Natural killer cell (primary cell): ENCODE measurements at regions not wholly inside any gene's neighbourhood (a gene's known extent, or its start where the extent isn't known, plus 50 kb on each side); places are given as distances from the start of the nearest gene placed in this dataset.

Experiments
- ATAC-seq, 3 donors: fragments of 150-1000 bp in 2 of 3; fragments of 200-7000 bp in 1 of 3; cut with Tn5 transposase; 1 replicate in 1 of 3; 2 replicates in 2 of 3; pipeline ENCODE4 v1.10.0; 2021; ENCODE audit warnings: mild to moderate bottlenecking in 2 of 3, moderate library complexity in 2 of 3
- DNase-seq, 2 donors: peaks; one replicate each; pipeline versions ENCODE4 v3.0.0 to v3.0.0-alpha.2; 2013 to 2021; ENCODE audit warnings: mixed read lengths in 1 of 2
- H3K27ac ChIP-seq: one replicate; pipeline ENCODE4 v1.5.1; 2013; ENCODE audit warnings: mild to moderate bottlenecking, low read length
- H3K27me3 ChIP-seq: one replicate; pipeline ENCODE4 v1.6.1; 2013; ENCODE audit warnings: low read length; ENCODE audit not compliant: control insufficient read depth, insufficient read depth
- H3K36me3 ChIP-seq: one replicate; pipeline ENCODE4 v1.6.1; 2013; ENCODE audit warnings: low read length; ENCODE audit not compliant: control insufficient read depth, insufficient read depth
- H3K4me1 ChIP-seq: one replicate; pipeline ENCODE4 v1.6.1; 2013; ENCODE audit warnings: low read length; ENCODE audit not compliant: control insufficient read depth, insufficient read depth
- H3K4me3 ChIP-seq: one replicate; pipeline ENCODE4 v1.5.1; 2013; ENCODE audit warnings: low read length
- H3K9me3 ChIP-seq: one replicate; pipeline ENCODE4 v1.6.1; 2013; ENCODE audit warnings: low read length; ENCODE audit not compliant: control insufficient read depth, insufficient read depth
- H3K27ac Mint-ChIP-seq, 2 donors: one replicate each; pipeline ENCODE4 v1.8.0; 2022; ENCODE audit warnings: mild to moderate bottlenecking in 2 of 2, mixed read lengths in 2 of 2, moderate library complexity in 1 of 2
- H3K27me3 Mint-ChIP-seq, 2 donors: one replicate each; pipeline ENCODE4 v1.8.0; 2022; ENCODE audit warnings: low read depth in 2 of 2, mixed read lengths in 2 of 2
- H3K36me3 Mint-ChIP-seq: one replicate; pipeline ENCODE4 v1.8.0; 2022; ENCODE audit warnings: mixed read lengths
- H3K4me1 Mint-ChIP-seq, 2 donors: one replicate each; pipeline ENCODE4 v1.8.0; 2022; ENCODE audit warnings: mixed read lengths in 2 of 2
- H3K4me3 Mint-ChIP-seq: one replicate; pipeline ENCODE4 v1.8.0; 2022; ENCODE audit warnings: mild to moderate bottlenecking, moderate library complexity, mixed read lengths
- H3K9me3 Mint-ChIP-seq, 2 donors: one replicate each; pipeline ENCODE4 v1.8.0; 2022; ENCODE audit warnings: mixed read lengths in 2 of 2
- WGBS: methylation state at CpG from one replicate; pipeline ENCODE4 v1.1.7; 2013; ENCODE audit warnings: missing lambda C conversion rate; ENCODE audit not compliant: insufficient coverage; 5-methylcytosine and 5-hydroxymethylcytosine counted together
- intact Hi-C: fragments of 100-400 bp; cut with micrococcal nuclease; formaldehyde crosslinking; loops from one replicate; pipeline ENCODE4 v1.14.2; 2022
- TF ChIP-seq, protein P1 (sequence below): fragments of 200-600 bp; IDR thresholded peaks from one replicate; pipeline ENCODE4 v1.8.0; 2022; ENCODE audit warnings: antibody characterized with exemption

DNA sequence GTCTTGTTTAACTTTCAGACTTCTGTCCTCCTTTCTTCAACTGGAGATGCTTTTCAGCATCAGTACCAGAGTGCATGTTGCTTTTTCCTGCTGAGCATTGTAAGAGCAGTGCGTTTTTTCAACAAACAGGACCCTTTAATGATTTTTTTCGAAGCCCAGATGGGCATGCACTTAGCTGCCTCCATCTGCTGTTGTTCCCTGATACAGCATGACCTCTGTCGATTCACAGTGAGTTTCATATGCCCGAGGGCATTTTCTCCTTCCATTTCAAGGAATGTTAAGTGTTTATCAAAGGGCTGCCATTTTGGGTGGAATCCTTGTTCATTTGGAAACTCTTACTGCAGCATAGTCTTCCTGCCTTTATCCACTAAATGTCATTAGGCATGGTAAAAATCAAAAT lies 428.6 kb downstream of the DTHD1 start:
- Mint-ChIP-seq H3K4me1 (no peaks in the 10 kb centered on the region), H3K4me3 (no peak overlapping the region), H3K27me3 (no peaks in the 10 kb centered on the region), H3K9me3 (peaks cover 5 to 6% of the 10 kb centered on the region in 2 donors), H3K27ac (no peak overlapping the region), H3K36me3 (no peaks in the 10 kb centered on the region)
- Histone ChIP-seq H3K4me3 (no peak overlapping the region), H3K9me3 (no peaks in the 10 kb centered on the region), H3K4me1 (no peaks in the 10 kb centered on the region), H3K27ac (no peak overlapping the region), H3K36me3 (no peaks in the 10 kb centered on the region), H3K27me3 (no peaks in the 10 kb centered on the region)
- TF ChIP-seq, protein P1, sequence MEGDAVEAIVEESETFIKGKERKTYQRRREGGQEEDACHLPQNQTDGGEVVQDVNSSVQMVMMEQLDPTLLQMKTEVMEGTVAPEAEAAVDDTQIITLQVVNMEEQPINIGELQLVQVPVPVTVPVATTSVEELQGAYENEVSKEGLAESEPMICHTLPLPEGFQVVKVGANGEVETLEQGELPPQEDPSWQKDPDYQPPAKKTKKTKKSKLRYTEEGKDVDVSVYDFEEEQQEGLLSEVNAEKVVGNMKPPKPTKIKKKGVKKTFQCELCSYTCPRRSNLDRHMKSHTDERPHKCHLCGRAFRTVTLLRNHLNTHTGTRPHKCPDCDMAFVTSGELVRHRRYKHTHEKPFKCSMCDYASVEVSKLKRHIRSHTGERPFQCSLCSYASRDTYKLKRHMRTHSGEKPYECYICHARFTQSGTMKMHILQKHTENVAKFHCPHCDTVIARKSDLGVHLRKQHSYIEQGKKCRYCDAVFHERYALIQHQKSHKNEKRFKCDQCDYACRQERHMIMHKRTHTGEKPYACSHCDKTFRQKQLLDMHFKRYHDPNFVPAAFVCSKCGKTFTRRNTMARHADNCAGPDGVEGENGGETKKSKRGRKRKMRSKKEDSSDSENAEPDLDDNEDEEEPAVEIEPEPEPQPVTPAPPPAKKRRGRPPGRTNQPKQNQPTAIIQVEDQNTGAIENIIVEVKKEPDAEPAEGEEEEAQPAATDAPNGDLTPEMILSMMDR: no peak
- 72% methylated on average over 4 of the region's 4 CpGs for WGBS
- ATAC-seq (no peak), DNase-seq (no peak)
- intact Hi-C loops: no loop called here

DNA sequence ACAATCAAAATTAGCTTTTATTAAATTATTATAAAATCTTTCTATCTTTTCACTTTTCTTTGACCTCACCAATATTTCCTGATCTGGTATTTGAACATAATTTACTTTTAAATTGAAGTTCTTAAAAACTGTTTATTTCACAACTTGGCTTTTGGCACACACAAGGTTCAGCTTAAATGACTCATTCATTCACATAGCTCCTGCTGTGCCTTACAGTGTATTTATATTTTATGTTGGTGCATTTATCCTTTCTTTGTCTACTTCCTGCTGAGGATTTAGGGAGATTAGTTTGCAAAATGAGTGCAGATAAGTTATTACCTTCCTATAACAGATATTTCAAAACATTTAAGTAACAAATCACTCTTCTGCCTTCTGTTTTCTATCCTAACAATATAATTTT lies 430.6 kb downstream of the DTHD1 start:
- Mint-ChIP-seq H3K9me3 (peaks cover 5 to 8% of the 10 kb centered on the region in 2 donors), H3K27me3 (no peaks in the 10 kb centered on the region), H3K27ac (no peak overlapping the region), H3K4me1 (no peaks in the 10 kb centered on the region), H3K4me3 (no peak overlapping the region), H3K36me3 (no peaks in the 10 kb centered on the region)
- no peak for ATAC-seq
- intact Hi-C loops: no loop called here
- no peaks in the 10 kb centered on the region for H3K9me3 ChIP-seq
- no peak overlapping the region for H3K4me3 ChIP-seq
- H3K27me3 ChIP-seq: no peaks in the 10 kb centered on the region
- H3K4me1 ChIP-seq: no peaks in the 10 kb centered on the region
- no peak for DNase-seq
- TF ChIP-seq, protein P1: no peak
- H3K27ac ChIP-seq: no peak overlapping the region
- no peaks in the 10 kb centered on the region for H3K36me3 ChIP-seq

DNA sequence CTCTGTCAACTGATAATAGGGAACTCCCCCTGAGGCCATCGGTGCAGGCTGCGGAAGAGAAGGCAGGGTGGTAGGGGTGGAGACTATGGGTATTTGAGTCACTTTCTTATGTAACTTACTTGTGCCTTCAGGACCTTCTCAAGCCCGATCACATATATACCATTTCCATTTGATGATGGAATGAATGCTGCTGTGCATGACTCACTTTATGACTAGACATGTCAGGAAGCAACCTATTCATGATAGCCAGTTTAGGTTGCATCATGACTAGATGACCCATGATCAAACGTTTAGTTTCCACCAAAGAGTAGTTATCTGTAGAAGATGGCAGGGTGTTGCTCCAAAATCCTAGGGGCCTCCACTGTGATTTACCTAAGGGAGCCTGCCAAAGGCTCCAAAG lies 435.5 kb downstream of the DTHD1 start:
- WGBS: 100% methylated on average over 2 of the region's 4 CpGs
- no peaks in the 10 kb centered on the region for H3K27me3 ChIP-seq
- H3K9me3 ChIP-seq: no peaks in the 10 kb centered on the region
- no peaks in the 10 kb centered on the region for H3K4me1 ChIP-seq
- ATAC-seq (no peak), DNase-seq (no peak)
- peaks cover 0 to 4% of the 10 kb centered on the region in 2 donors for H3K9me3 Mint-ChIP-seq
- H3K4me3 ChIP-seq: no peak overlapping the region
- no peak overlapping the region for H3K4me3 Mint-ChIP-seq
- H3K27ac ChIP-seq: no peak overlapping the region
- H3K4me1 Mint-ChIP-seq: no peaks in the 10 kb centered on the region
- H3K36me3 ChIP-seq: no peaks in the 10 kb centered on the region
- no peaks in the 10 kb centered on the region for H3K27me3 Mint-ChIP-seq
- TF ChIP-seq, protein P1: no peak
- intact Hi-C loops: no loop called here
- H3K36me3 Mint-ChIP-seq: no peaks in the 10 kb centered on the region
- H3K27ac Mint-ChIP-seq: no peak overlapping the region

DNA sequence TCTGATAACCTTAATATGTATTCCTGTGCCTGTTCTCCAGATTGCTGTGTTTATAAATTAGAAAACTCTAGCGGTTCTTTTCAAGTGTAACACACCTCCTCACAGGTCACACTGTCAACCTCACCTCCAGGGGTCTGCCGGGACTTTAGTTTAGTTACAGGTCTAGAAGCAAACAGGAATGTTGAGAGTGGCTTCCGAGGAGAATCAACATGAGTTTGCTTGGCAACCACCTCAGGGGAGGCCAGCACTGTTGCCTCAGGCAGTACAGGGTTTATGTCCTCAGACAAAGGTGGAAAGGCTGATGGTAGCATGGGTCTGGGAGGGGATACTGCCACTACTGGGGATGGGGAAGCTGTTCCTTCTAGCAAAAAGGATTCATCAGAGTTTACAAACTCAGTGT lies 438.0 kb downstream of the DTHD1 start:
- Histone ChIP-seq H3K27ac (no peak overlapping the region), H3K4me3 (no peak overlapping the region), H3K9me3 (no peaks in the 10 kb centered on the region), H3K4me1 (no peaks in the 10 kb centered on the region), H3K36me3 (no peaks in the 10 kb centered on the region), H3K27me3 (no peaks in the 10 kb centered on the region)
- H3K4me1 Mint-ChIP-seq: no peaks in the 10 kb centered on the region
- no peaks in the 10 kb centered on the region for H3K27me3 Mint-ChIP-seq
- WGBS: 88% methylated on average over 2 of the region's 3 CpGs
- intact Hi-C loops: no loop called here
- H3K9me3 Mint-ChIP-seq: peaks cover 3 to 4% of the 10 kb centered on the region in 2 donors
- DNase-seq (no peak), ATAC-seq (no peak)
- TF ChIP-seq, protein P1: no peak
- H3K36me3 Mint-ChIP-seq: no peaks in the 10 kb centered on the region
- no peak overlapping the region for H3K4me3 Mint-ChIP-seq
- no peak overlapping the region for H3K27ac Mint-ChIP-seq
